T-helper 17 cell (primary cell): ENCODE measurements at regions not wholly inside any gene's neighbourhood (a gene's known extent, or its start where the extent isn't known, plus 50 kb on each side); places are given as distances from the start of the nearest gene placed in this dataset.

Source experiments
- ATAC-seq: fragments of 150-1000 bp; cut with Tn5 transposase; 2 replicates; pipeline ENCODE4 v1.10.0; 2021; ENCODE audit warnings: mild to moderate bottlenecking, moderate library complexity
- DNase-seq, 3 donors: peaks; one replicate each; pipeline versions ENCODE4 v3.0.0 to v3.0.0-alpha.2; 2020 to 2021
- H3K9me3 ChIP-seq: one replicate; pipeline ENCODE4 v1.7.0; 2013; ENCODE audit warnings: low read length, mild to moderate bottlenecking; ENCODE audit not compliant: control insufficient read depth, poor library complexity, severe bottlenecking
- H3K27ac Mint-ChIP-seq: one replicate; pipeline ENCODE4 v1.8.0; 2022; ENCODE audit warnings: mild to moderate bottlenecking, moderate library complexity, mixed read lengths
- H3K27me3 Mint-ChIP-seq: one replicate; pipeline ENCODE4 v1.8.0; 2022; ENCODE audit warnings: mixed read lengths
- H3K36me3 Mint-ChIP-seq: one replicate; pipeline ENCODE4 v1.8.0; 2022; ENCODE audit warnings: low read depth, mixed read lengths
- H3K4me1 Mint-ChIP-seq: one replicate; pipeline ENCODE4 v1.8.0; 2022; ENCODE audit warnings: mild to moderate bottlenecking, mixed read lengths
- H3K4me3 Mint-ChIP-seq: one replicate; pipeline ENCODE4 v1.8.0; 2022; ENCODE audit warnings: mild to moderate bottlenecking, moderate library complexity, mixed read lengths

- Mint-ChIP-seq H3K27ac (no peak overlapping the region), H3K4me1 (peaks cover 2% of the 10 kb centered on the region), H3K27me3 (peaks cover 8% of the 10 kb centered on the region), H3K36me3 (peaks cover 2% of the 10 kb centered on the region), H3K4me3 (no peak overlapping the region)
- peaks cover 2% of the 10 kb centered on the region for H3K9me3 ChIP-seq
- ATAC-seq (no peak), DNase-seq (no peak)
Measured at GRCh38 chr1:83701355-83701754, 297.6 kb downstream of the TTLL7 start.

GRCh38 chr1:83698644-83699043 lies 300.3 kb downstream of the TTLL7 start:
- H3K27me3 Mint-ChIP-seq = peaks cover 20% of the 10 kb centered on the region
- H3K4me1 Mint-ChIP-seq = peaks cover 2% of the 10 kb centered on the region
- DNase-seq = no peak
- ATAC-seq = no peak
- peaks cover 2% of the 10 kb centered on the region for H3K36me3 Mint-ChIP-seq
- peaks cover 2% of the 10 kb centered on the region for H3K9me3 ChIP-seq
- no peak overlapping the region for H3K4me3 Mint-ChIP-seq
- H3K27ac Mint-ChIP-seq = no peak overlapping the region

GRCh38 chr1:83697961-83698360 lies 301.0 kb downstream of the TTLL7 start:
- Mint-ChIP-seq H3K27ac (no peak overlapping the region), H3K4me1 (peaks cover 2% of the 10 kb centered on the region), H3K4me3 (no peak overlapping the region), H3K36me3 (peaks cover 2% of the 10 kb centered on the region), H3K27me3 (peaks cover 20% of the 10 kb centered on the region)
- no peak for DNase-seq
- no peak for ATAC-seq
- H3K9me3 ChIP-seq = peaks cover 2% of the 10 kb centered on the region

- peaks cover 2% of the 10 kb centered on the region for H3K36me3 Mint-ChIP-seq
- peaks cover 20% of the 10 kb centered on the region for H3K27me3 Mint-ChIP-seq
- peaks cover 2% of the 10 kb centered on the region for H3K9me3 ChIP-seq
- H3K4me1 Mint-ChIP-seq = peaks cover 2% of the 10 kb centered on the region
- H3K4me3 Mint-ChIP-seq = no peak overlapping the region
- H3K27ac Mint-ChIP-seq = no peak overlapping the region
- no peak for DNase-seq
- ATAC-seq = no peak
Measured at GRCh38 chr1:83697220-83697619, 301.7 kb downstream of the TTLL7 start.

GRCh38 chr1:83694449-83694848 lies 304.5 kb downstream of the TTLL7 start:
- no peak overlapping the region for H3K27ac Mint-ChIP-seq
- no peak for DNase-seq
- no peak overlapping the region for H3K4me3 Mint-ChIP-seq
- peaks cover 20% of the 10 kb centered on the region for H3K27me3 Mint-ChIP-seq
- H3K9me3 ChIP-seq = peaks cover 2% of the 10 kb centered on the region
- H3K36me3 Mint-ChIP-seq = peaks cover 2% of the 10 kb centered on the region
- no peak for ATAC-seq
- H3K4me1 Mint-ChIP-seq = no peaks in the 10 kb centered on the region

- no peak for ATAC-seq
- H3K9me3 ChIP-seq = no peaks in the 10 kb centered on the region
- no peak for DNase-seq
- Mint-ChIP-seq H3K27me3 (peaks cover 20% of the 10 kb centered on the region), H3K4me1 (no peaks in the 10 kb centered on the region), H3K36me3 (peaks cover 2% of the 10 kb centered on the region), H3K4me3 (peak overlapping the region; percentile 37), H3K27ac (no peak overlapping the region)
Measured at GRCh38 chr1:83693427-83694126, 305.4 kb downstream of the TTLL7 start.

GRCh38 chr1:83692524-83693381 lies 306.2 kb downstream of the TTLL7 start:
- no peak for DNase-seq
- Mint-ChIP-seq H3K27ac (no peak overlapping the region), H3K4me3 (peak overlapping the region; percentile 71), H3K27me3 (peaks cover 20% of the 10 kb centered on the region), H3K4me1 (no peaks in the 10 kb centered on the region), H3K36me3 (peaks cover 2% of the 10 kb centered on the region)
- peak; percentile 42 for ATAC-seq
- no peaks in the 10 kb centered on the region for H3K9me3 ChIP-seq

- no peaks in the 10 kb centered on the region for H3K36me3 Mint-ChIP-seq
- H3K4me1 Mint-ChIP-seq = no peaks in the 10 kb centered on the region
- peaks cover 19% of the 10 kb centered on the region for H3K27me3 Mint-ChIP-seq
- H3K9me3 ChIP-seq = no peaks in the 10 kb centered on the region
- DNase-seq (no peak), ATAC-seq (no peak)
- H3K4me3 Mint-ChIP-seq = no peak overlapping the region
- no peak overlapping the region for H3K27ac Mint-ChIP-seq
Measured at GRCh38 chr1:83691953-83692500, 306.9 kb downstream of the TTLL7 start.

GRCh38 chr1:83689921-83690868 lies 308.7 kb downstream of the TTLL7 start:
- H3K9me3 ChIP-seq = no peaks in the 10 kb centered on the region
- DNase-seq (no peak), ATAC-seq (no peak)
- Mint-ChIP-seq H3K27ac (no peak overlapping the region), H3K4me1 (no peaks in the 10 kb centered on the region), H3K27me3 (peaks cover under 1% of the 10 kb centered on the region), H3K4me3 (no peak overlapping the region), H3K36me3 (no peaks in the 10 kb centered on the region)

- H3K9me3 ChIP-seq = no peaks in the 10 kb centered on the region
- Mint-ChIP-seq H3K27me3 (no peaks in the 10 kb centered on the region), H3K4me3 (no peak overlapping the region), H3K36me3 (no peaks in the 10 kb centered on the region), H3K27ac (no peak overlapping the region), H3K4me1 (no peaks in the 10 kb centered on the region)
- DNase-seq (no peak), ATAC-seq (no peak)
Measured at GRCh38 chr1:83682132-83682531, 316.8 kb downstream of the TTLL7 start.

GRCh38 chr1:83676106-83676505 lies 322.8 kb downstream of the TTLL7 start:
- Mint-ChIP-seq H3K27ac (no peak overlapping the region), H3K4me1 (no peaks in the 10 kb centered on the region), H3K4me3 (no peak overlapping the region), H3K36me3 (no peaks in the 10 kb centered on the region), H3K27me3 (no peaks in the 10 kb centered on the region)
- DNase-seq (no peak), ATAC-seq (no peak)
- no peaks in the 10 kb centered on the region for H3K9me3 ChIP-seq

- H3K4me3 Mint-ChIP-seq = no peak overlapping the region
- ATAC-seq (no peak), DNase-seq (no peak)
- no peaks in the 10 kb centered on the region for H3K9me3 ChIP-seq
- H3K36me3 Mint-ChIP-seq = no peaks in the 10 kb centered on the region
- peak overlapping the region; percentile 19 for H3K27ac Mint-ChIP-seq
- no peaks in the 10 kb centered on the region for H3K4me1 Mint-ChIP-seq
- no peaks in the 10 kb centered on the region for H3K27me3 Mint-ChIP-seq
Measured at GRCh38 chr1:83673312-83673711, 325.6 kb downstream of the TTLL7 start.

- H3K27me3 Mint-ChIP-seq = no peaks in the 10 kb centered on the region
- H3K9me3 ChIP-seq = no peaks in the 10 kb centered on the region
- ATAC-seq (no peak), DNase-seq (no peak)
- H3K27ac Mint-ChIP-seq = no peak overlapping the region
- no peaks in the 10 kb centered on the region for H3K4me1 Mint-ChIP-seq
- no peaks in the 10 kb centered on the region for H3K36me3 Mint-ChIP-seq
- no peak overlapping the region for H3K4me3 Mint-ChIP-seq
Measured at GRCh38 chr1:83671586-83671985, 327.3 kb downstream of the TTLL7 start.
